Prostate gland (tissue), 2 donors: ENCODE measurements at regions not wholly inside any gene's neighbourhood (a gene's known extent, or its start where the extent isn't known, plus 50 kb on each side); places are given as distances from the start of the nearest gene placed in this dataset.

Experiments used
- POLR2A ChIP-seq: fragments of 450-650 bp; IDR thresholded peaks from one replicate; pipeline ENCODE4 v1.6.1; 2016; ENCODE audit warnings: antibody characterized with exemption, mild to moderate bottlenecking
- TF ChIP-seq, protein P1 (sequence below), 4 experiments: fragments of 200-600 bp in 2 of 4; fragments of 450-650 bp in 2 of 4; sonication (generic) in 2 of 4; IDR thresholded peaks; 1 replicate in 3 of 4; 2 replicates in 1 of 4; pipeline ENCODE4 v1.5.1; 2016 to 2019; ENCODE audit warnings: antibody characterized with exemption in 4 of 4, mild to moderate bottlenecking in 2 of 4, moderate library complexity in 2 of 4

GRCh38 chrX:3465017-3465416 lies 118.6 kb upstream of the MXRA5 start:
- TF ChIP-seq POLR2A: no peak
- TF ChIP-seq, protein P1, sequence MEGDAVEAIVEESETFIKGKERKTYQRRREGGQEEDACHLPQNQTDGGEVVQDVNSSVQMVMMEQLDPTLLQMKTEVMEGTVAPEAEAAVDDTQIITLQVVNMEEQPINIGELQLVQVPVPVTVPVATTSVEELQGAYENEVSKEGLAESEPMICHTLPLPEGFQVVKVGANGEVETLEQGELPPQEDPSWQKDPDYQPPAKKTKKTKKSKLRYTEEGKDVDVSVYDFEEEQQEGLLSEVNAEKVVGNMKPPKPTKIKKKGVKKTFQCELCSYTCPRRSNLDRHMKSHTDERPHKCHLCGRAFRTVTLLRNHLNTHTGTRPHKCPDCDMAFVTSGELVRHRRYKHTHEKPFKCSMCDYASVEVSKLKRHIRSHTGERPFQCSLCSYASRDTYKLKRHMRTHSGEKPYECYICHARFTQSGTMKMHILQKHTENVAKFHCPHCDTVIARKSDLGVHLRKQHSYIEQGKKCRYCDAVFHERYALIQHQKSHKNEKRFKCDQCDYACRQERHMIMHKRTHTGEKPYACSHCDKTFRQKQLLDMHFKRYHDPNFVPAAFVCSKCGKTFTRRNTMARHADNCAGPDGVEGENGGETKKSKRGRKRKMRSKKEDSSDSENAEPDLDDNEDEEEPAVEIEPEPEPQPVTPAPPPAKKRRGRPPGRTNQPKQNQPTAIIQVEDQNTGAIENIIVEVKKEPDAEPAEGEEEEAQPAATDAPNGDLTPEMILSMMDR (IDR thresholded peaks at IDR 0.05): no peak
